CMK (cell line): ENCODE measurements at regions not wholly inside any gene's neighbourhood (a gene's known extent, or its start where the extent isn't known, plus 50 kb on each side); places are given as distances from the start of the nearest gene placed in this dataset.
"Not testable (repeated sequence)": the region's sequence is repeated elsewhere in the genome, so short reads cannot be mapped to it uniquely, and the experiment has no call there.

Source experiments
- DNase-seq: peaks from one replicate; pipeline ENCODE4 v3.0.0-alpha.2; 2010; ENCODE audit warnings: low read depth

GRCh38 chr7:112937651-112938415 is 147.6 kb upstream of the TMEM168 start:
- peak; percentile 3 for DNase-seq

DNA sequence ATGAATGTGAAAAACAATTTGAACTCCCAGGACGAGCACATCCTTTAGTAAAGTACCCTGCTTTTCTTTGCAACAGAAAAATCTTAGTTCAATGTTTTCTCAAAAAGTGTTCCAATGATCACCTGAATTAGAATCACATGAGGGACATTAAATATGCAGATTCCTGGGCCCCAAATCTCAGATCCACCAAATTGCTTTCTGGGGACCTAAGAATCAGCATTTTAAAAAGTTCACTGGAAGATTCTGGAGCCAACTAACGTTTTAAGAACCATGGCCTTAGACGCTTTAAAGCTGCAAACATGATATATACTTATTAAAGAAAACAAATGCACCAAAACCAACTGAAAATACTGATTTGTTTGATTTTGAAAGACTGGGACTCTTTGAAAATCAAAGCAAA is 143.4 kb upstream of the TMEM168 start:
- no peak for DNase-seq

GRCh38 chr7:112930787-112931186 is 140.6 kb upstream of the TMEM168 start:
- no peak for DNase-seq

DNA sequence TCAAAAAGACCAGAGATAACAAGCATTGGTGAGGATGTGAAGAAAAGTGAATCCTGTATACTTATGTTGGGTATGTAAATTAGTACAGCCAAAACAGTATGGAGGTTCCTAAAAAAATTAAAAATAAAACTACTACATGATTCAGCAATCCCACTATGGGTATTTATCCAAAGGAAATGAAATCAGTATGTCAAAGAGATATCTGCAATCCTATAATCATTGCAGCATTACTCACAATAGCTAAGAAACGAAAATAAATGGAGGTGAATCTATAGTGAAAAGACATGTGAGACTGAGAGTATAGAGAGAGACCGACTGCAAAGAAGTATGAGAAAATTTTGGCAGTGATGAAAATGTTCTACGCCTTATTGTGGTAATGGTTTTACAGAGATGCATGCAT is 139.2 kb upstream of the TMEM168 start:
- DNase-seq: no peak

- DNase-seq: no peak
These were observed 135.8 kb upstream of the TMEM168 start for GRCh38 chr7:112926018-112926417.

GRCh38 chr7:112922546-112922945 is 132.4 kb upstream of the TMEM168 start:
- DNase-seq: not testable (repeated sequence)

DNA sequence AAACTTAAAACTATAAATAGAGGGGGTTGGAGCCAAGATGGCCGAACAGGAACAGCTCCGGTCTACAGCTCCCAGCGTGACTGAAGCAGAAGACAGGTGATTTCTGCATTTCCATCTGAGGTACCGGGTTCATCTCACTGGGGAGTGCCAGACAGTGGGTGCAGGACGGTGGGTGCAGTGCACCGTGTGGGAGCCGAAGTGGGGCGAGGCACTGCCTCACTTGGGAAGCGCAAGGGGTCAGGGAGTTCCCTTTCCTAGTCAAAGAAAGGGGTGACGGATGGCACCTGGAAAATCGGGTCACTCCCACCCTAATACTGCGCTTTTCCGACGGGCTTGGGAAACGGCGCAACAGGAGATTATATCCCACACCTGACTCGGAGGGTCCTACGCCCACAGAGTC is 126.2 kb upstream of the TMEM168 start:
- not testable (repeated sequence) for DNase-seq

DNA sequence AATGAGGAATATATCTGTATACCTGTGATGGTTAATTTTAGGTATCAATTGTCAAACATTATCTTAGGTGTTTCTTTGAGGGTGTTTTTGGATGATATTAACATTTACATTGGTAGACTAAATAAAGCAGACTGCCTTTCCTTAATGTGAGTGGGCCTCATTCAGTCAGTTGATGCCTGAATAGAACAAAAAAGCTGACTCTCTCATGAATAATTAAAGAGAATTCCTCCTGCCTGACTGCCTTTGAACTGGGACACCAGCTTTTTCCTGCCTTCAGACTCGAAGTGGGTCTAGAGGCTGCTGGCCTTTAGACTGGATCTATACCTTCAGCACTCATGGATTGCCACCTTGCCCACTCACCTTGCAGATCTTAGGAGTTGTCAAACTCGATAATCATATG is 117.9 kb upstream of the TMEM168 start:
- no peak for DNase-seq

GRCh38 chr7:112907658-112908057 is 117.5 kb upstream of the TMEM168 start:
- no peak for DNase-seq

DNA sequence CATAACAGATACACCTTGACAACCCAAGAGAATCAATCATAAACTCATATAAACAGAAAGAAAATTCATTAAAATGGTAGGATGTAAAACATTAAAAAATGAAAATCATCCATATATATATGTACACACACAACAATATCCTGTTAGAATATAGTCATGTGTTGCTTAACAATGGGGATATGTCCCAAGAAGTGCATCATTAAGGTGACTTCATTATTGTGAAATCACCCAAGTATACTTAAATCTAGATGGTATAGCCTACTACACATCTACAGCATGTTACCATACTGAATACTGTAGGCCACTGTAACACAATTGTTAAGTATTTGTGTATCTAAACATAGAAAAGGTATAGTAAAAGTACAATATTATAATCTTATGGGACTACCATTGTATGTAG is 115.8 kb upstream of the TMEM168 start:
- no peak for DNase-seq

DNA sequence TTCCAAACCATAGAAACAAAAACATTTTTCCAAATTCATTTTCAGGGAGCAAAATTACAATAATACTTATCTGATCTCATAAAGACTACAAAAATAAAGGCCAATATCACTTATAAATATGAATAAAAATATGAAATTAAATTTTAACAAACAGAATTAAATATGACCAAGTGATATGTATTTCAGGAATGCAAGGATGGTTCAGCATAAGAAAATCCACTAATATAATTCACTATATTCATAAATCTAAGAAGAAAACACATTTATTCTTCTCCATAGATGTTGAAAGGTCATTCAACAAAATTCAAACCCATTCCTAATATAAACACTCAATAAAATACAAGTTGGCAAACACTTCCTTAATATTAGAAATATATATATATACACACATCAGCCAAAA is 115.2 kb upstream of the TMEM168 start:
- DNase-seq: no peak

GRCh38 chr7:112898432-112899290 is 108.5 kb upstream of the TMEM168 start:
- peak; percentile 48 for DNase-seq

- DNase-seq: no peak
These were observed 107.7 kb upstream of the TMEM168 start for GRCh38 chr7:112897839-112898431.

DNA sequence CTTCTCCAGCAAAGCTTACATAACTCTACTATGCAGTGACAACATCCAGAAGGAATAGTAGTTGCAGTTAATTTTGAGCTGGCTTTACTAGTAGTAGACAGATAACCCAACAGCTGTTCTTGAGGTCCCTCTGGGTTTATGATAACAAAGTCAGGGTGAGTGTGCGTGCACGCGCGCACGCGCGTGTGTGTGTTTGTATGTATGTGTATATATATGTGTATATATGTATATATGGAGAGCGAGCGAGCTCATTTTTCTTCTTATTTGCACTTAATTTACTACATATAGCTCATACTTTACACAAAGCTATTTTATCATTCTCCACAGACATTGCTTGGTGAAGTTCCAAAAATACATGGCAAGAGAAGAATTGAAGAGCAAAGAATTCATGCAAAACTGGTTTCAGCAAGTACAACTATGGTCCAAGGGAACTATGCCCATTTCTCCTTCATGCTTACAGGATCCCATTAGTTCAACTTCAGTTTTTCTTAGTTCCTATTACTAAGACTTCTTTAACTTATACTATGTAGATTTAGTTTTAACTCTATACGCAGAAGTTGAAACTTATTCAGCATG is 105.9 kb upstream of the TMEM168 start:
- no peak for DNase-seq

- no peak for DNase-seq
These were observed 102.1 kb upstream of the TMEM168 start for GRCh38 chr7:112892263-112892662.

DNA sequence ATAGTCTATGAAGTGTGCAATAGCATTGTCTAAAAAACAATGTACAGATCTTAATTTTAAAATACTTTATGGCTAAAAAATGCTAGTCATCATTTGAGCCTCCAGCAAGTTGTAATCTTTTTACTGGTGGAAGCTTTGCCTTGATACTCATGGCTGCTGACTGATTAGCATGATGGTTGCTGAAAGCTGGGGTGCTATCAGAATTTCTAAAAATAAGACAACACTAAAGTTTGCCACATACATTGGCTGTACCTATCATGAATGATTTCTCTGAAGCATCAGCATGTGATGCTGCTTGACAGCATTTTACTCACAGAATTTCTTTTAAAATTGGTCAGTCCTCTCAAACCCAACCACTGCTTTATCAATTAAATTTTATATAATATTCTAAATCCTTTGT is 101.5 kb upstream of the TMEM168 start:
- DNase-seq: no peak

GRCh38 chr7:112889834-112890438 is 99.7 kb upstream of the TMEM168 start:
- no peak for DNase-seq

GRCh38 chr7:112889268-112889667 is 99.1 kb upstream of the TMEM168 start:
- DNase-seq: no peak

- no peak for DNase-seq
These were observed 98.6 kb upstream of the TMEM168 start for GRCh38 chr7:112888781-112889180.

- no peak for DNase-seq
These were observed 97.8 kb upstream of the TMEM168 start for GRCh38 chr7:112887976-112888375.

- no peak for DNase-seq
These were observed 97.1 kb upstream of the TMEM168 start for GRCh38 chr7:112887337-112887736.

DNA sequence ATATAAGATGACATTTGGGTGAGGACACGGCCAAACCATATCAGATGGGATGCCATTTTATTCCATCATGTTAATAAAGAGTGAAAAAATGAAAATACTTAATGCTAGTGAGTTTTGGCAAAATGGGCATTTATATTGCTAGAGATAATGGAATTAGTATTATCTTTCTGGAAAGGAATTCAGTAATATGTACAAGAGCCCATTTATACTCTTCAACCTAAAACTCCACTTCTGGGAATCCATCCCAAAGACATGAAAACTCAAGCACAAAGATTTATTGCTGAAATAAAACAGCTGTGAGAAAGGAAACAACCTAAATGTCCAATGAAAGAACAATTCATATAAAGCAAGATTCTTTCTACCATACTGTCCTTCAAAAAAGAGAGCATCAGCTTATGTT is 96.0 kb upstream of the TMEM168 start:
- DNase-seq: no peak
